HL-60 (cell line): ENCODE measurements at regions not wholly inside any gene's neighbourhood (a gene's known extent, or its start where the extent isn't known, plus 50 kb on each side); places are given as distances from the start of the nearest gene placed in this dataset.

Experiments
- DNase-seq, 2 experiments: peaks; one replicate each; pipeline ENCODE4 v3.0.0-alpha.2; 2010 to 2020; ENCODE audit warnings: low read depth in 1 of 2, low spot score in 1 of 2
- H3K27ac ChIP-seq: fragments of 250-450 bp; sonication (Bioruptor Pico); replicated peaks from 2 replicates; pipeline ENCODE4 v1.5.1; 2020; ENCODE audit warnings: mild to moderate bottlenecking, moderate library complexity
- H3K27me3 ChIP-seq: fragments of 250-450 bp; sonication (Bioruptor Pico); 2 replicates; pipeline ENCODE4 v1.5.1; 2021; ENCODE audit warnings: mild to moderate bottlenecking, moderate library complexity; ENCODE audit not compliant: insufficient read depth, poor library complexity, severe bottlenecking
- H3K4me3 ChIP-seq: replicated peaks from 2 replicates; pipeline ENCODE4 v1.5.1; 2011; ENCODE audit warnings: mild to moderate bottlenecking, control low read depth, low read length; ENCODE audit not compliant: insufficient read depth
- CTCF ChIP-seq: IDR thresholded peaks from one replicate; pipeline ENCODE4 v1.5.1; 2011; ENCODE audit warnings: low read length, control low read depth, inconsistent platforms; ENCODE audit not compliant: insufficient read depth
- GABPA ChIP-seq: IDR thresholded peaks from 2 replicates; pipeline ENCODE4 v1.6.1; 2012; ENCODE audit warnings: low read depth
- POLR2AphosphoS5 ChIP-seq: IDR thresholded peaks from 2 replicates; pipeline ENCODE4 v1.6.1; 2012; ENCODE audit warnings: low read depth
- REST ChIP-seq: IDR thresholded peaks from 2 replicates; pipeline ENCODE4 v1.6.1; 2012; ENCODE audit warnings: low read depth; ENCODE audit not compliant: insufficient replicate concordance
- SPI1 ChIP-seq: IDR thresholded peaks from 2 replicates; pipeline ENCODE4 v1.6.1; 2012; ENCODE audit warnings: low read depth, mild to moderate bottlenecking, borderline replicate concordance

DNA sequence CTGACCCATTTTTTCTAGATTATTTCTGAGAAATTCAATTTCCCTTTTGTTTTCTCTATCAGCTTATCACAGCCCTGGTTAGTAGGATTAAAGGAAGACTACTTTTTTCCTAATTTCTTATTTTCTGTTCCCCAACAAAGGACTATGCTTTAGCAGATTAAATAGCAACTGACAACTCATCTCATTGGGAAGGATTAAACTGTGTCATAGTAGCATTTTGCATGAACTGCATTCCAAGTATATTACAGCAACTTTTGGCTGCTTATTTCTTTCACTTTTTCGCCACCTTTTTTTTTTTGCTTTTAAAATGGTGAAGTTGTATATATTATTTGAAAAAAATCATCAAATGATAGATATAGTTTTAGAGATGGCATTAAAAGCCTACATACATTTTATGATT lies 570.3 kb downstream of the FBXO15 start:
- DNase-seq, result no peak
- Histone ChIP-seq H3K27me3 (no peaks in the 10 kb centered on the region), H3K27ac (no peak overlapping the region), H3K4me3 (no peak overlapping the region)
- TF ChIP-seq SPI1 (no peak), CTCF (no peak), REST (no peak), POLR2AphosphoS5 (no peak), GABPA (no peak)

DNA sequence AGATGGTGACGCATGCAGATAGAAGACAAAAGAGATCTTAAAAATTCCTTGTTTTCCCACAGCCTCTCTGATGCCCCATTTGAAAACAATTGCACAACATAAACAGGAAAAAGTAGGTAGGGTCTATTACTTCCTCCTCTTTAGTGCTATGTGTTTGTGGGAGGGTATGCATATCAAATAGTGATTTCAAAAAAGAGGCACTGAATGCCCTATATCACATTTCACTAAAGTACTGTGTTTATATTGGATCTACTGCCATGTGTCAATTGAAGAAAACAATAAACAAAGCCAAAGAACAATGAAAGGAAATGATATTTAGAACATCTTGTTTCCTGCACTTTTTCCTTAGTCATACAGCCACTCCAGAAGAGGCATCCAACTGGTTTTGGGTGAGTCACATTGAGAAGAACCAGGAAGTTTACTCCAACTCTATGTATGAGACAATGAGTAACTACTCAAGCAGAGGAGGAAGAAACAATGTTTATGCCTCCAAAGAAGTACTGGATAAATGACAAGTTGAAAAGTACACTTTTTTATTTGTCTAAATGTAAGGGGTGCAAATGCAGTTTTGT lies 583.6 kb downstream of the FBXO15 start:
- H3K4me3 ChIP-seq, result no peak overlapping the region
- H3K27me3 ChIP-seq, result no peaks in the 10 kb centered on the region
- H3K27ac ChIP-seq, result no peak overlapping the region
- no peak for TF ChIP-seq REST
- TF ChIP-seq CTCF, result no peak
- TF ChIP-seq SPI1, result no peak
- TF ChIP-seq GABPA, result no peak
- no peak for TF ChIP-seq POLR2AphosphoS5
- no peak for DNase-seq

DNA sequence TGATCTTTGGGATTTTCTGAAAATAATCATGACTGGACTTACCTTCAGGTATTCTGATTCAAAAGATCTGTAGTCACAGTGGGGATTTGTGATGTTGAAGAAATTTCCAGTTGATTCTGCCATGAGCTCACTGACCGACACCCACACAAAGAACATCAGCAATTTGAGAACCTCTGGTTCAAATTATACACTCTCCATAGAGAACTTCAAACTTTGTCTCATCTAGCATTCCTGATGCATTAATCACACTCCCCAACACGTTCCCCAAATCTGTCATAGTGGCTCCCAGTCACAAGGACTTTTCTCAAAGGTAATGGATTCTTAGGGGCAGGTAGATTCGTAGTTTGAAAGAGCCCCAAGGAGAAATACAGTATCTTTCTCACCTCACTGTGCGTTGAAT lies 584.3 kb downstream of the FBXO15 start:
- H3K4me3 ChIP-seq, result no peak overlapping the region
- DNase-seq, result no peak
- H3K27ac ChIP-seq, result no peak overlapping the region
- TF ChIP-seq REST (no peak), POLR2AphosphoS5 (no peak)
- H3K27me3 ChIP-seq, result no peaks in the 10 kb centered on the region
